Calu3 (cell line): ENCODE measurements at regions not wholly inside any gene's neighbourhood (a gene's known extent, or its start where the extent isn't known, plus 50 kb on each side); places are given as distances from the start of the nearest gene placed in this dataset.

Experiments
- BruUV-seq: library from RNA; stranded (reverse); fragments of 400-500 nt; replicated peaks from 2 replicates; lab custom pipeline; 2021; lab: Mats Ljungman, UMichigan
- CTCF ChIA-PET: fragments of 300-600 bp; sonication (Branson Sonifier 250); formaldehyde crosslinking; loops from one replicate; lab custom pipeline; 2022; ENCODE audit warnings: antibody characterized with exemption; lab: Charles Lee
- DNase-seq: peaks from one replicate; pipeline ENCODE4 v3.0.0; 2022
- H3K27ac Mint-ChIP-seq: one replicate; pipeline ENCODE4 v1.8.0; 2022; ENCODE audit warnings: mixed read lengths; ENCODE audit not compliant: unreplicated experiment
- H3K27me3 Mint-ChIP-seq: one replicate; pipeline ENCODE4 v1.8.0; 2022; ENCODE audit warnings: mixed read lengths; ENCODE audit not compliant: unreplicated experiment
- H3K36me3 Mint-ChIP-seq: one replicate; pipeline ENCODE4 v1.8.0; 2022; ENCODE audit warnings: mild to moderate bottlenecking, moderate library complexity, mixed read lengths; ENCODE audit not compliant: insufficient read depth, unreplicated experiment
- H3K4me1 Mint-ChIP-seq: one replicate; pipeline ENCODE4 v1.8.0; 2022; ENCODE audit warnings: mild to moderate bottlenecking, low read depth, mixed read lengths; ENCODE audit not compliant: unreplicated experiment
- H3K4me3 Mint-ChIP-seq: one replicate; pipeline ENCODE4 v1.8.0; 2022; ENCODE audit warnings: mild to moderate bottlenecking, low read depth, moderate library complexity, mixed read lengths; ENCODE audit not compliant: unreplicated experiment
- H3K9me3 Mint-ChIP-seq: one replicate; pipeline ENCODE4 v1.8.0; 2022; ENCODE audit warnings: low read depth, mixed read lengths; ENCODE audit not compliant: unreplicated experiment
- intact Hi-C: fragments of 100-400 bp; cut with micrococcal nuclease; formaldehyde crosslinking; loops from one replicate; pipeline ENCODE4 v1.10.0; 2022; ENCODE audit not compliant: unreplicated experiment
- TF ChIP-seq, protein P1 (sequence below): fragments of 200-600 bp; IDR thresholded peaks from one replicate; pipeline ENCODE4 v1.8.0; 2022; ENCODE audit warnings: antibody characterized with exemption; ENCODE audit not compliant: unreplicated experiment

DNA sequence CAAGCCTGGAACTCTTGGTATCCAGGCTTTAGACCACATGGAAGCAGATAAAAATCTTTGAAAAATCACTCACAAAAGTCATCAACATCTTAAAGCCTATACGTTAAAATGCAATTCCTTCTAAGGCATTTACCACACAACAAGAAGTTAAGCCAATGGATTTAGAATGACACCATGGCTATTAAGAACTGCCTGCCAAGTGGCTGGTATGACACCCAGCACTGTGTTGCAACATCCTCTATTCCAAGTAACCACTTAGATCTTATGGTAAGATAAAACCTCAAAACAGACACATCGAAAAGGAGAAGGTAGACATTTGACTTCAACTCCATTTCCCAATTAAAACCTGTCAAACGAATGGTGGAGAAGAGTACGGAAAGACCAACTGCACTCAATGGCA, 344.2 kb upstream of the SLC30A5 start:
- Mint-ChIP-seq H3K4me1 (no peaks in the 10 kb centered on the region), H3K36me3 (no peaks in the 10 kb centered on the region), H3K4me3 (no peak overlapping the region), H3K27ac (no peak overlapping the region), H3K27me3 (no peaks in the 10 kb centered on the region), H3K9me3 (no peaks in the 10 kb centered on the region)
- no TSS peak for BruUV-seq
- CTCF ChIA-PET = no interaction called here
- intact Hi-C loops = loop anchor here (10.0 kb wide), 1 partner anchor 465 kb away; no protein-coding TSS in a partner anchor
- DNase-seq = no peak
- TF ChIP-seq, protein P1, sequence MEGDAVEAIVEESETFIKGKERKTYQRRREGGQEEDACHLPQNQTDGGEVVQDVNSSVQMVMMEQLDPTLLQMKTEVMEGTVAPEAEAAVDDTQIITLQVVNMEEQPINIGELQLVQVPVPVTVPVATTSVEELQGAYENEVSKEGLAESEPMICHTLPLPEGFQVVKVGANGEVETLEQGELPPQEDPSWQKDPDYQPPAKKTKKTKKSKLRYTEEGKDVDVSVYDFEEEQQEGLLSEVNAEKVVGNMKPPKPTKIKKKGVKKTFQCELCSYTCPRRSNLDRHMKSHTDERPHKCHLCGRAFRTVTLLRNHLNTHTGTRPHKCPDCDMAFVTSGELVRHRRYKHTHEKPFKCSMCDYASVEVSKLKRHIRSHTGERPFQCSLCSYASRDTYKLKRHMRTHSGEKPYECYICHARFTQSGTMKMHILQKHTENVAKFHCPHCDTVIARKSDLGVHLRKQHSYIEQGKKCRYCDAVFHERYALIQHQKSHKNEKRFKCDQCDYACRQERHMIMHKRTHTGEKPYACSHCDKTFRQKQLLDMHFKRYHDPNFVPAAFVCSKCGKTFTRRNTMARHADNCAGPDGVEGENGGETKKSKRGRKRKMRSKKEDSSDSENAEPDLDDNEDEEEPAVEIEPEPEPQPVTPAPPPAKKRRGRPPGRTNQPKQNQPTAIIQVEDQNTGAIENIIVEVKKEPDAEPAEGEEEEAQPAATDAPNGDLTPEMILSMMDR = no peak

DNA sequence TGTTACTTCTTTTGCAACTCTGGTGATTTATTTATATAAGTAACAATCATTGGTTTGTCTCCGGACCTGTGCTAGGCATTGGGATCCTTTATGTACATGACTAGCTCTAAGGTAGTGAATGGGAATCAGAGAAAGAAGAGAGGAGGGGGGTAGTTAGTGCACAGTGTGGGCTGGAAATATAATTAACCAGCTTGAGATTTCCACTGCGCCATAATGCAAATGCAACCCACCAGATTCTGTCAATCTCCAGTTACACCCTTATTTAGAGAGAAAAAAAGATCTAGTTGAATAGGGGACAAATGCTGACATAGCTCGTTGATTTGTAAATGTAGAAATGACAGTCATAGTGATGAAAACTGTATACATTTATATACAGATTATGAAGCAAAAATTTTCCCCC, 342.2 kb upstream of the SLC30A5 start:
- CTCF ChIA-PET = no interaction called here
- no TSS peak for BruUV-seq

DNA sequence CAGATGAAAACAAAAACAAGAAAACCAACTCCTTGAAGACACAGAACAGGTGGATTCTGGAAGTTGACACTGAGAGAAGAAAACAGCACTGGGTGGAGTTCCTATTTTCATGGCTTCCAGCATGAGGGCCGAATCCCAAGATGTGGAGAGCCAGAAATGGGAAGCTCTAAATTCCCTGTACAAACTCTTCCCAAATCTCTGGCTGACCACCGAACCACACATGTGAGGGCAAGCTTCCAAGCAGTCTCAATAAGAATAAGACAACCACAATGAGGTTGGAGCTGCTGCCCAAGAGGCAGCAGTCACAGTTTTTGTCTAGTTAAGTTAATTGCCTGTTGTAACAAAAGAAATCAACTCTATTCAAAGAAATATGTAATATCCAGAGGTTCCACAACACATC, 339.3 kb upstream of the SLC30A5 start:
- intact Hi-C loops = no loop called here
- CTCF ChIA-PET = no interaction called here
- DNase-seq = no peak
- Mint-ChIP-seq H3K36me3 (no peaks in the 10 kb centered on the region), H3K4me1 (no peaks in the 10 kb centered on the region), H3K4me3 (no peak overlapping the region), H3K27me3 (no peaks in the 10 kb centered on the region), H3K27ac (no peak overlapping the region), H3K9me3 (no peaks in the 10 kb centered on the region)
- TF ChIP-seq, protein P1 = no peak
- no TSS peak for BruUV-seq

More for the DNA sequence above, 342.2 kb upstream of the SLC30A5 start:
- H3K4me3 Mint-ChIP-seq = no peak overlapping the region
- no peaks in the 10 kb centered on the region for H3K9me3 Mint-ChIP-seq
- no peak for DNase-seq
- H3K27me3 Mint-ChIP-seq = no peaks in the 10 kb centered on the region
- TF ChIP-seq, protein P1 = no peak
- H3K27ac Mint-ChIP-seq = no peak overlapping the region
- intact Hi-C loops = no loop called here
- no peaks in the 10 kb centered on the region for H3K4me1 Mint-ChIP-seq
- H3K36me3 Mint-ChIP-seq = no peaks in the 10 kb centered on the region

DNA sequence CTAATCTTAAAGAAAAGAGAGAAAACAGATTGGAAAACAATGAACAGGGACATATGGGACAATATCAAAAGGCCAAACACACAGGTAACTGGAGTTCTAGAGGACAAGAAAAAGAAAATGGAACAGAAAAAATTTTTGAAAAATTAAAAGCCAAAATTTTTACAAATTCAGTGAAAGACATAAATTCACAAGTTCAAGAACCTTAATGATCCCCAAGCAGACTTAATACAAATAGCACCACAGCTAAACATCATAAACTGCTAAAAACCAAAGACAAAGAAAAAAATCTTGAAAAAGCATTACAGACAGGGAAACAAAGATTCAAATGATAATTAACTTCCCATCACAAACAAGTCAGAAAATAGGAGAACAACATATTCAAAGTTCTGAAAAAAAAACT, 338.5 kb upstream of the SLC30A5 start:
- Mint-ChIP-seq H3K4me1 (no peaks in the 10 kb centered on the region), H3K36me3 (no peaks in the 10 kb centered on the region), H3K9me3 (no peaks in the 10 kb centered on the region), H3K27ac (no peak overlapping the region), H3K27me3 (no peaks in the 10 kb centered on the region), H3K4me3 (no peak overlapping the region)
- CTCF ChIA-PET = no interaction called here
- BruUV-seq = no TSS peak
- TF ChIP-seq, protein P1 = no peak
- no peak for DNase-seq
- intact Hi-C loops = no loop called here
